ENCODE measurements at regions not wholly inside any gene's neighbourhood (a gene's known extent, or its start where the extent isn't known, plus 50 kb on each side); places are given as distances from the start of the nearest gene placed in this dataset.

- no peak for TF ChIP-seq CTCF (IDR thresholded peaks at IDR 0.05)
Observed at GRCh38 chrX:113726466-113726865, 857.4 kb upstream of the HTR2C start.

- TF ChIP-seq CTCF (IDR thresholded peaks at IDR 0.05) = no peak
Observed at GRCh38 chrX:113726009-113726408, 857.9 kb upstream of the HTR2C start.

- TF ChIP-seq CTCF (IDR thresholded peaks at IDR 0.05) = no peak
Observed at GRCh38 chrX:113699939-113700338, 859.3 kb upstream of the AMOT start.

- no peak for TF ChIP-seq CTCF (IDR thresholded peaks at IDR 0.05)
Observed at GRCh38 chrX:113675278-113675677, 834.6 kb upstream of the AMOT start.

- no peak for TF ChIP-seq CTCF (IDR thresholded peaks at IDR 0.05)
Observed at GRCh38 chrX:113651306-113651705, 810.7 kb upstream of the AMOT start.

GRCh38 chrX:113644426-113644825, 803.8 kb upstream of the AMOT start:
- no peak for TF ChIP-seq CTCF (IDR thresholded peaks at IDR 0.05)

- no peak for TF ChIP-seq CTCF (IDR thresholded peaks at IDR 0.05)
Observed at GRCh38 chrX:113634565-113634964, 793.9 kb upstream of the AMOT start.

GRCh38 chrX:113629326-113629725, 788.7 kb upstream of the AMOT start:
- no peak for TF ChIP-seq CTCF (IDR thresholded peaks at IDR 0.05)
